ENCODE measurements at regions not wholly inside any gene's neighbourhood (a gene's known extent, or its start where the extent isn't known, plus 50 kb on each side); places are given as distances from the start of the nearest gene placed in this dataset.

DNA sequence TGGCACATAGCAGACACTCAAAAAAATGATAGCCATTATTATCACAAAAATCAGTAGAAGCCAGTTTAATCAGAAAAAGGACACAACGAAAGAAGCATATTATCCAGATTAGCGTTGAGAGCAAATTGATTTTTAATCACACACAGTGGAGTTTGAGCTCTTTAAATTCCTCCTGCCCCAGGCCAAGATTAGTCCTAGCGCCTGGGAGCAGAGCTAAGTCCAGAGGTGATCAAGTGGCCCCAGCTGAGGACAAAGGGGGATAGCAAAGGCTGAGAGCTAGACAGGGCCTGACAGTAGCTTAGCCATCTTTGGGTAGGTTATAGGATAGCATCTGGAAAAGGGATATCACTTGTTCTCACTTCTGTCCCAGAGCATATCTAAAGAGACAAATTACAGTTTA is 133.6 kb downstream of the NXPE2 start:
- ATAC-seq: no peak

DNA sequence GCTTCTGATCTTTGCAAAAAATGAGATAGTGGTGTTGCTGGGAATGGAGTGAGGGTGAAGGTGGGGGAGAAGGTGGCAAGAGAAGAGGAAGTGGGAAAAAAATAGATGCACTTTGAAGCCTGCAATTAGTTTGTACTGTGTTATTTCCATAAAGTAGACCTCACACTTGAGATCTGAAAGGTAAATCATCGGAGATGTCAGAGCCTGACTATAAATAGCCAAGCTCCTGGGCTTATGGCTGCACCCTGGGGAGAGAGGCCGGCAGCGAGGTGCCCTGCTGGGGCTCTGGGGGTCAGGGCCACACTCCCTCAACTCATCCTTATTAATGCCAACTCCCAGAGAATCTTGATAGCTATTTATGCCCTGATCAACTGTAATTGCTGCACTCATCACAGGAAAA is 134.4 kb downstream of the NXPE2 start:
- ATAC-seq: no peak

DNA sequence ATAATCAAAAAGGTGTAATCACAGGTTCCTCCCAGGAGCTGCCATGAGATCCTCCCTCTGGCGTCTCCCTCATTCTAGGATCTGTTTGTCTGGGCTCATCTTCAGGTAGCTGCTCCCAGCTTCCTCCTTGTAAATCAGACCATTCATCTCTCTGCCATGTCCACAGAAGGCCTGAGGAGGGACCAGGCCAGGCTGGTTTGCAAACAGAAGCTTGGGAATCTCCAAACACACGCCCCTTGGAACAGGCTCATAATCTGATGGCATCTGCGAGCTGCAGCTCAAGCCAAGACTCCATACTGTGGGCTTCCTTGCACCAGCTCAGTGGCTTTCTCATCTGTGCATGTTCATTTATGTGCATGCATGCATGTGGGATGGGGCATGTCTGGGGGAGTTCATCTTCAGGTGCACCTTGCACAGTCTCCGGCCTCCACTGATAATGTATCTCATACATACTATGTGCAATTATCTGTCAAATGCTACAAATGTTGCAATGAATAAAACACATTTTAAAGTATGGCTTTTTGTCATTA is 134.9 kb downstream of the NXPE2 start:
- ATAC-seq: no peak

DNA sequence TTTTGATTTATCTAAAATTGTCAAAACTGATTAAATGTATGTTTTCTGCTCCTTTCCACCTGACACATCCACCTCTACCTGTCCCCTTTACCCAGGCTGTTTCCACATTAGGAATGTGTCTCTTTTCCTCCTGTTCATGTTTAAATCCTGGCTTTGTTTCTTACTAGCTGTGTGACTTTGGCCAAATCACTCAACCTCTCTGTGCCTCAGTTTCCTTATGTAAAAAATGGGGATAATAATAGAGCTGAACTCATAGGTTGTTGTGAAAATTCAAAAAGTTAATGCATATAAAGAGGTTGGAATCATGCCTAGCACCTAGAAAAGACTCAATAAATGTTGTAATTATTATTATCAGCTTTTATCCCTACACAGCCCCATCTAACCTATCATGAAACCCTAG is 136.8 kb downstream of the NXPE2 start:
- no peak for ATAC-seq

DNA sequence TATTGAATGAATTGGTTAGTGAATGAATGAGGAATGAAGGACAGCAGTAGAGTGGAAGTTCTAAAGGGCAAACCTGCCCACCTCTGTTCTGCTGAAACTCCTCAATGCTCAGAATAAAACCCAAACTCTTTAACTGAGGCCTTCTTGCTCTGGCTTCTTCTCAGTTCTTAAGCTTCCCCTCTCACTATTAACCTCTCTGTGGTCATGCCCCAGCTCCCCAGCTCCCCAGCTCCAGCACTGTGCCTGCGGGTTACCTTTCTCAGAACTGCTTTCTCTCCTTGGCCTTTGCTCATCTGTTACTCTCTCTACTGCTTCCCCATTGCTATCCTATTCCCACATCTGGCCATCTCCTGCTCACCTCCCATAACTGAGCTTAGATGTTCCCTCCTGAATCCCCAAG is 137.4 kb downstream of the NXPE2 start:
- ATAC-seq: no peak

DNA sequence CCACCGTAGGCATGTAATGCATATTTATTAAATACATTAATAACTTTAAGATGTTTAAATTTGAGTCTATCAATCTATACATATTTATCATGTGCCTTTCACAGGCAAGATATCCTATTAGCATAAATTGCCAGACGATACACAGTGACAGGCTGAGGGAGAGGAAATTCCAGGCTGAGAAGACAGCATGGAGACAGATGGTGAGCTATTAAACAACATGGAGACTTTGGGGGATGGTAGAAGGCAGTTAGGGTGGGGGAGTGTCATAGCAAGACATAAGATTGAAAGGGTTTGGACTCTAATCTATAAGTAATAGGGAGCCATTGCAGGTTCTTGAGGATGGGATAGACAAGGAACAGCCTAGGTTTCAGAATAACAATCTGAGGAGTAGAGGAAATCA is 138.5 kb downstream of the NXPE2 start:
- ATAC-seq: no peak

DNA sequence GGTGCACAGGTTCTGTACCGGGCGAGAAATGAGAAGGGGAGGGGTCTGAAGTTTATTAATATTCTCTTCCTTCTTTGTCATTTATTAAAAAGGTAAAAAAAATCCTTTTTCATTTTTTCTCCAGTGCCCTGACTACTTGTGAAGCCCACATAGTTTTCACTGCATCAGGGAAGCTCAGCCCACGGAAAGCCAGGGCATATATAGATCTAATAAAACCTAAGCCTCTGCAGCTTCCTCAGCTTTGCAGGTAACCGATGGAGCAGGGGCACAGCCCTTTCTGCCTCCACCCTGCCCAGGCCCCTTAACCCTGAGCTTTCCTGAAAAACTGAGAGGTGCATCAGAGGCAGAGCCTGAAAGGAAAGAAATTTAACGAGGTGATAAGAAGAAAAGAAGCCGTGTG is 140.1 kb downstream of the NXPE2 start:
- no peak for ATAC-seq

DNA sequence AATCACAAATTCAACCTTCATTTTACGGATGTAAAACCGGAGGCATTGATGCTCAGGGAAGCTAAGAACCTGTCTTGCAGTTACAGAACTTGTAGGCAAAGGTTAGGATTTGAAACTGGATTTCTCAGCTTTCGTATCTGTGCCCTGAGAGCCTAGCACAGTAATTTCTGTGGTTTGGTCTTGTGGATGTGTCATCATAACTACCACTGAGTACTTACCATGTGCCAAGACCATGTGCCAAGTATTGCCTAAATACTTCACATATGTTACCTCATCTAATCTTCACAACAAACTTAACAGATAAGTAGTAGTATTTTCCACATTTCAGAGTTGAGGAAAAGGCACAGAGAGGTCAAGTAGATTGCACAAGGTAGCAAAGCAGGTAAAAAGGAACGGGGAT is 140.7 kb downstream of the NXPE2 start:
- ATAC-seq: no peak

DNA sequence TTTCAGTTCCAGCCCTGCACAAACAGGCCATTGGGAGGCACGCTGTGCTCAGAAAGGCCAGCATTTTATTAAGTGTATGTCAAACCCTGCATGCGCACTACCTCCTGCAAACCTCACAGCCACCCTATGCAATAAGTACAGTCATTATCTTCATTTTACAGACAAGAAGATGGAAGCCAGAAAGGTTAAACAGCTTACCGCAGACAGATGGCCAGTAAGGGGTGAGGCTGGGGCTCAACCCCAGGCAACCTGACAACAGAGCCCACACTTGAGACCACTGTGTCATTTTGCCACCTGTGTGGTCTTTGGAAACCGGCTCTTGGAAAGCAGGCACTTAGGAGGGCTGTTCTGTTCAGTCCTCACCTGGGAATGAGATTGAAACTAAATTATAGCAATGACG is 142.3 kb downstream of the NXPE2 start:
- ATAC-seq: no peak

DNA sequence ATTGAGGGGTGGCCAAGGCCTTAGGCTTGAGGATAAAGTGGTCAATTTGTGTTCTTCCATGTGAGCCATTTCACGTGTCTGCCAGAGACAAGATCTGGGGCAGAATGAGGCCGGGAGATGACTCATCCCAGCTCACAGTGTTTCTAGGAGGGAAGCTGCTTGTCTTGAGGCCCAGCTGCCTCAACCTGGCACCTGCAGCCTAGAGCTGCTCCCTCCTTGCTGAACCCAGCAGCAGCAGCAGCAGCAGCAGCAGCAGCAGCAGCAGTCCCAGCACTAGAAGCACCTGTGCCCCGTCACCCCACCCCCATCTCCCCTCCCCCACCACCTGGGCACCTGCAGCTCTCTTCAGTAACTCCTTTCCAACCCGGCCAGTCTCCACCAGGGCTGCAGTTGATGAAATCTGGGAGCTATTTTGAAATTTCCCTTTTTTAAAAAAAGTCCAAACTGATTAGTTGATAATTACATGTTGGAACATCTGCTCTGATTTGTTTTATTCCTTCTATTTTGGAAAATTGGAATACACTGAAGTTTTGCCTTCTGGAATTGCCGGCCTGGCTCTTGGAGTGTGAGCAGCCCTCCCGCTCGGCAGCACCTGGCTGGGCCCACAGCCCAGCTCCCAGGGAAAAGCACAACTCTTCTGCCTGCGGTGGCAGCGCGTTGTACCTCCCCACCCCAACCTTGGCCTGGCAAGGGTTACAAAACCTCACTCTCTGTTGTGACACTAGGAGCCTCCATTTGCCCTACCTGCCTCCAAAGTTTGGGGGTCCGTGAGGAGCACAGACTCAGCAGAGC is 143.5 kb downstream of the NXPE2 start:
- ATAC-seq: no peak

DNA sequence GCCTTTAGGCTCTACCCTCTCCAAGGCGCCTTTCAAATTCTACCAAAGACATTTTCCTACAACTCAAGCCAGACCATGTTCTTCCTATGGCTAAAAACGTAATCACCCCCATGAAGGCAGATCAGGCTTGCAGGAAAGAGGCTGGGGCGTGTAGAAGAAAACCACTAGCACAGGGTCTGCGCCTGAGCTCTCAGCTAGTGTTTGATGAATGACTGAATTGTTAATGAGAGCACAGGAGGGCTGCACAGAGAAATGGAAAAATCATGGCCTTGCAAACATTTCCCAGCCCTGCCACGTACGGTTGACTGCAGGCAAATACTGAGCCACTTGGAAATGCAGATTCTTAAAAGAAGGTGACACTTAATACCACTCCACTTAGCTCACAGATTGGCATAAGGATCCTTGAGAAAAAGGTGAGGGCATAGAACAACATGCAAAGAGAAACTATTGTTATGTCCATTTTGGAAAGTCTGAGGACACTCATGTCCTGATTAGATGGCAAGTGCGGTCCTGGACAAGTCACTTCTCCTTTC is 148.6 kb downstream of the NXPE2 start:
- no peak for ATAC-seq

DNA sequence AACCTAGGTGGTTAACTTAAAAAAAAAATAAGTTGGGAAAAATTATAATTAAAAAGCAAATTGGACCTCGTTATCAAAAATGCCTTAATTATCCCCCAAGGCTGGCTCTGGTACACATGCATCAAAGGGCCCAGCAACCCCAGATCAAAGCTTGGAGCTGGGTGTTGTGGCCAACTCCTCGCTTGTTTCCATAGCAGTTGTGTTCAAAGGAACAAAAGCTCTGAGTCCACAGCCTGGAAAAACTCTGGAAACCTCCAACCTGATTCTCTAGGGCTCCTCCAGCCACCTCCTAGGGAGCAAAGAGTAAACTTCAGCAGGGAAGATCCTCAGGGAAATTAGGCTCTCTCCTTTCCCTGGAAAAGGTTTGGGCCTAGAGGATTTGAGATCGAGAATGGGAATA is 149.4 kb downstream of the NXPE2 start:
- ATAC-seq: no peak

DNA sequence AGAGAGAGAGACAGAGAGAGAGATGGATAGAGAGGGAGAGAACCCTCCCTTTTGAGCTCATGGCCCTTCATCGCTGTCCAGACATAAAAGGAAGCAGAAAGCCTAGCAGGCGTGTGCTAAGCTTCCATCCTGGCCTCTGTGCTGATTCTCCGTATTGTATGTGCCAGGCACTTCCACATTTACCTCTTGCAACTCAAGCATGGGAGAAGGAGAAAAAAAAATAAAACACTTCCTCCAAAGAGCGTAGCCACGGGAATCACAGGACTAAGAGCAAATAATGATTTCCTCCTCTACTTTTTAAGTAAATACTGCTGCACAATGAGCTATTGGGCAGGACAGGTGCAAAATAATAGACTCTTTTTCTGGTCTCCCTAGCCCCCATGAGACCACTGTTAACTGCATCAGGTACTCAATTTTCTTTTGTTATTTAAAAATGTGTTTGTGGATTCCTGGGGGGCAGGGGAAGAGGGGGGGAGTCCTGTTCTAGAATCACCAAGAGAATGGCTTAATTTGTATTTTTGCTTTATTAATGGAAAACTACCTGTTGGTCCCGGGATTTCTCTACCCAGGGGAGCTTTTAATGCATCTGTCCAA is 154.3 kb downstream of the NXPE2 start:
- ATAC-seq: no peak

DNA sequence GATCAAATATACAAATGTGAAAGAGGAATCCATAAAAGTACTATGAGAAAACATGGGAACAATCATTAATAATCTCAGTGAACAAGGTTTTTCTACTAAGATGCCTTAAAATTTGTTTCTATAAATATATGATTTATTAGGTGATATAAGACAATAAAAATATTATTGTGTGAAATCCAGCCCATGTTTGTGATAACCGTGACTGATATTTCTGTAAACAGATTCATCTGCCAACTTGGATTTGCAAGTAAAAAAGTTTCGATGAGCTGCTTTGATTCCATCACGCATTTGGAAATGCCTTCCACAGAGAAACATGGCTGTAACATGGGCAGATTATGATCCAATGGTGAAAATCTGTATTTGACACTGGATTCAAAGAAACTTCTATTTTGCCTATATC is 157.8 kb downstream of the NXPE2 start:
- no peak for ATAC-seq

DNA sequence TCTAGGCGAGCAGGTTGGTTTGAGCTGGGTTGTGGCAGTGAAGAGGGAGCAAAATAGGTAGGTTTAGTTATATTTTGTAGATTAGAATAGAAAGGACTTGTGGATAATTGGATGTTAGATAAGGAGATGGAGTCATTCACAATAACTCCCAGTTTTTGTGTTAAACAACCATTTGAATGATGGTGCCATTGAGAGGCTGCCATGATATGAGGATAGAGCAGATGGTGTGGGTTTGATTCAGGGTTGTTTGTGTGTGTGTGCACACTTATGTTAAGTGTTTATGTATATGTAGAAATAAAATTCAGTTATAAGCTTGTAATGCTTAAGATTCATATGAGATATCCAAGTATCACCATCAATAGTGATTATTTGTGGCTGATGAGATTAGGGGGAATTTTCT is 166.6 kb downstream of the NXPE2 start:
- ATAC-seq: no peak

DNA sequence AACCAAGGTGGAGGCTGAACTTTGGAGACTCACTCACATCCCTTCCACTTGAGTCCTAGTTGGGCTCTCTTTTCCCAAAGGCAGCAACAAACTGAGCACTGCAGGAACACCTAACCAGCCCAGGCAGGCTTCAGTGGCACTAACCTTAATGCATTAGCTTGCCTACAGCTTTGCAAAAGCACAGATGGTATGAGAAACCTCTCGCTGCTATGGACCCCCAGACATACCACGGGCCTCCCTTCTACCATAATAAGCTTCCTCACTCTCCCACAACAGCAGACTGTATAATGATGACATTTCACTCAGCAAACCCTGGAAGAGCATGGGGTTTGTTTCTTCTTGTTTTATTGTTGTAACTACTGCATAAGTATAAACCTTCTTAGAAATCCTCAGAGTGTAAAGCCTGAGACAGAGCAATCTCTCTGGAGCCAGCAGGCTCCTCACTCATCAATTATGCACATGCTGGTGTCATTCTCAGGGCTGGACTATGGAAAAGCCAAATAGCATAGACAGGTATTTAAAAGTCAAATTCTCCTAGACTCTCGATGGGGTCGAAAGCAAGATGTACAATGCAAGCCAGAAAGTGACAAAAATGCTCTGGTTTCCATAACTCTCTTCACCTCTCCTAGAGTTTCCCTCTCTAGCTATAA is 167.6 kb downstream of the NXPE2 start:
- ATAC-seq: no peak

DNA sequence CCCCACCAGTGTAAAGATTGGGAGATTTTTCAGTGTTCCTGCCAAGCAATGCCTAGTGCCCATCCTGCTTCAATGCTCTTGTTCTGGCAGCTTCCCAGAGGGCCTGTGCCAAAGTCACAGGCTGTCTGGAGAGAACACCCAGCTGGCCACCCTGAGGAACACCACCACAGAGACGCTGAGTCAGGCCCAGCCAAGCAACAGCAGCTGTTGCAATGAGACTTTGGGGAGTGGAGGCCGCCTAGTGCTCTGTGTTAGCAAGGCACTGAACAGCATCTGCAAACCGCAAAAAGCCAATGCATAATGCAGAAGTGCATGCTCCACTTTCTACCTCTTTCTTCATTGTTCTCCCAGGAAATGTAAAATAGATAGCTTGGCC is 168.1 kb downstream of the NXPE2 start:
- no peak for ATAC-seq

DNA sequence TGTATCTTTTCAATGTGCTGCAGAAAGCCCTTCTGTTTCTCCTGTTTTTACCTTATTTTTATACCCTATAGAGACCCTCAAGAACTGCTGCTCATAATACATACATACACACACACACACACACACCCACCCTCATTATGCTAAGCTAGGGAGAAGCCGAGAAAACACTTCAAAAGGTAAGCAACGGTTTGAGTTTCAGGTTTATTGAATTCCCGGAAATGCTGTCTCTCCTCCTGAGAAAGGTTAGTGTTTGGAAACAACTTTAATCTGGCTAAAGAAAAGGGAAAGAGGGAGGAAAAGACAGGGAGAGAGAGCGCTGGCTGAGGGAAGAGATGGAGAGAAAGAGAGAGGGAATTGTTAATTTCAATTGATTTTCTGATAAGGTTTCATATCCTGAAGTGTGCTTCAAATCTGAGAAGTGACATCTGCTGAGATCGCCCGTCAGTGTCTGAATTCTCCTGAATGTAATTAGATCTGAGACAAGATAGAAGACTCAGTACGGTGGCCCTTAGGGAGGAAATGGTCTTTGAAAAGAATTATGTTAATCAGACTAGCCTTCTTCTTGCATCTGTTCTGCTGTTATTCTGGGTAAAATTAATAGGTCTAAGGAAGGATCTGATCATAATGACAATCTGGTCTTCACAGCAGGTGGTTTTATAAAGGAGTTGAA is 169.1 kb downstream of the NXPE2 start:
- no peak for ATAC-seq

DNA sequence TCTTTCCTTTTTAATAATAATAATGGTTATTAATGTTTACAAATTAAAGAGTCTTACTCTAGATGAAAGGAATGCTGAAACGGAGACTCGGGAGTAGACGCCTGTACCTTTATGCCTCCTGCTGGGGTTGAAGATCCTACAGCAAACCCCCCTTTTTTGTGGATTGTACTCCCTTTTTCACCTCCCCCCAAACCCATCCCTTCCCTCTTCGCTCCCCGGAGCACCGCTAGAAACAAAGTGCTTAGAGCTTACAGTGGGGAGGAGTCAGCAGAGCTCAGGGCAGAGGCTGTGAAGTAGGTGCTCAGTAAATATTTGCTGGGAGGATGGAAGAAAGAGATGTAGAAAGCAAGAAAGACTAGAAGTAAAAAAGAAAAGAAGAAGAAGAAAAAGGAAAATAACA is 169.7 kb downstream of the NXPE2 start:
- ATAC-seq: no peak

DNA sequence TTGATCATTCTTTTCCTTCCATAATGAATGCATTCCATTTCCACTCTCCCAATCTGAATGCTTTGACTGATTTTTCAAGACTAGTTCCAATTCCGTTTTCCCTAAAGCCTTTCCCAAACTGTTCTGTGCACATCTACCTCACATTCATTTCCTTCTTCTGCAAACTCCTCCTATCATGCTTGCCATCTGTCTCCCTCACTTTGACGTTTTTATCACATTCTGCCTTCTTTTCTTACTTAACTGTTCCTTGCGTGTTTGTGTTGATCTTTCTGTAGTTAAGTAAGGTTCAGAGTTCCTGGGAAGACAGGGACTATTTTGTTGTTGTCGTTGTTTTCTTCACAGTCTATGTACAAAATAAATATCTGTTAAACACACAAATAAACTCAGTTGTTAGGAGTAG is 179.0 kb downstream of the NXPE2 start:
- ATAC-seq: no peak

DNA sequence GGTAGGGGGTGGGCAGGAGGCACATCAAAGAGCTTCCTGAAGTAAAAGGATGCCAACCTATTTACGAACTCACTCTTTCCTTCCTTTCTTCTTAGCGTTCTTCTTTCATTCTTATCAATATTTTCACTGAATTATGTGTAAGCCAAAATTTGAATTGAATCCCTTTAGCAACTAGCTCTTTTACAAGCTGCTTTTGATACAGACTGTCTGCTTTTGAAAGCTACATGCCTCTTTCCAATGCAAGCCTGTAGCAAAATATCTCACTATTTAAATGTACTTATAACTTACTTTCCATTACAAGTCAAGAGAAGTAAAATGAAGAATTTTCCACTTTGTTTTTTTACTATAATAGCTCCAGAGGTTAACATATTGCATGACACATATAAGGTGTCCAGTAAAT is 186.6 kb downstream of the NXPE2 start:
- no peak for ATAC-seq

DNA sequence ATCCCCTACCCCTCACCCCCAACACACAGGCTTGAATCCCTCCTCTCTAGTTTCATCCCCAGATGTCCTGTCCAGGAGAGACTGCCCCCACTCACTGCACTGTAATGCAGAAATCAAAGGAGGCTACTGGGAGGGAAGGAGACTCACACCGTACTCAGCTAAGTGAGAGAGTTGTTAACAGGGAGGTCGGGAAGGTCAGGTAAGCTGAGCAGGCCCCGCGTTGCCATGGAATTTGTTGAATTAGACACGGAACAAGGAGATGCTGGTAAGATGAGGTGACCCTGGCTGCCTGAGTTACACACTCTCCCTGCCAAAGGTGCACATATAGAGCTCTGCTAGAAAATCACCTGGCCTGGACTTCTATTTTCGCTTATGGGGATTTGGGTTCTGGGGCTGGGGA is 197.9 kb downstream of the NXPE2 start:
- ATAC-seq: no peak

DNA sequence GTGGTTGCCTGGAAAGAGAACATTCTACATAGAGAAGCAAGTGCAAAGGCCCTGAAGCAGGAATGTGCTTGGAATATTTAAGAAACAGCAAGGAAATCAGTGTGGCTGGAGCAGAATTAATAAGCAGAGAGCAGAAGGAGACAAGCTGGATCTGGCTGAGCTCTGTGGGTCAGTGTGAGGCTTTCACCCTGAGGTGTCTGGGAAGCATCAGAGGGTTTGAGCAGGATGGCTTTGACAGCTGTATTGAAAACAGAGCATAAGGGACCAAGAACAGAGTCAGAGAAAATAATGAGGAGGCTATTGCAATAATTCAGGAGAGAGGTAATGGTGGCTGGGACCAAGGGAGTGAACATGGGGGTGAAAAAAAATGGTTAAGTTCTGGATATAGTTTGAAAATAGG is 199.6 kb downstream of the NXPE2 start:
- no peak for ATAC-seq

All from activated CD4-positive, CD25-positive, alpha-beta regulatory T cell treated with anti-CD3 and anti-CD28 coated beads, Interleukin-2, amount 50 U/mL, for 24 hours (primary cell).